Upper lobe of left lung (tissue), 6 donors: ENCODE measurements at regions not wholly inside any gene's neighbourhood (a gene's known extent, or its start where the extent isn't known, plus 50 kb on each side); places are given as distances from the start of the nearest gene placed in this dataset.
A peak's percentile ranks its signal among the peaks of the same experiment; 100 is the strongest.

Source experiments
- ATAC-seq, 2 donors: fragments of 200-7000 bp; cut with Tn5 transposase; one replicate each; pipeline ENCODE4 v1.9.1; 2022; ENCODE audit warnings: mild to moderate bottlenecking in 2 of 2, moderate library complexity in 2 of 2; ENCODE audit not compliant: low FRiP score in 2 of 2
- DNase-seq, 2 donors: peaks; one replicate each; pipeline ENCODE4 v3.0.0-alpha.2; 2019 to 2020
- H3K27ac ChIP-seq, 4 donors: fragments of 200-600 bp; sonication (generic); one replicate each; pipeline ENCODE4 v1.5.1; 2016 to 2019
- H3K27me3 ChIP-seq, 4 donors: fragments of 200-600 bp; sonication (generic); one replicate each; pipeline ENCODE4 v1.5.1; 2017 to 2019
- H3K36me3 ChIP-seq, 4 donors: fragments of 200-600 bp; sonication (generic); one replicate each; pipeline ENCODE4 v1.5.1; 2016 to 2019
- H3K4me1 ChIP-seq, 4 donors: fragments of 200-600 bp; sonication (generic); one replicate each; pipeline ENCODE4 v1.5.1; 2018 to 2019
- H3K4me3 ChIP-seq, 4 donors: fragments of 200-600 bp; sonication (generic); one replicate each; pipeline ENCODE4 v1.5.1; 2017 to 2019; ENCODE audit warnings: mild to moderate bottlenecking in 2 of 4, moderate library complexity in 1 of 4
- H3K9me3 ChIP-seq, 4 donors: fragments of 200-600 bp; sonication (generic); one replicate each; pipeline ENCODE4 v1.5.1; 2018 to 2019
- CTCF ChIP-seq, 6 experiments: fragments of 450-650 bp in 4 of 6; fragments of 200-600 bp in 2 of 6; sonication (generic) in 2 of 6; IDR thresholded peaks; one replicate each; pipeline ENCODE4 v1.5.1; 2016 to 2019; ENCODE audit warnings: antibody characterized with exemption in 6 of 6
- EP300 ChIP-seq, 4 donors: sonication (generic); formaldehyde crosslinking; IDR thresholded peaks; one replicate each; pipeline ENCODE4 v1.5.1; 2017; ENCODE audit warnings: antibody characterized with exemption in 4 of 4, control low read depth in 2 of 4
- POLR2A ChIP-seq, 4 donors: fragments of 450-650 bp; IDR thresholded peaks; one replicate each; pipeline ENCODE4 v1.5.1; 2016 to 2017; ENCODE audit warnings: antibody characterized with exemption in 4 of 4, mild to moderate bottlenecking in 2 of 4
- POLR2AphosphoS5 ChIP-seq, 2 donors: sonication (generic); formaldehyde crosslinking; IDR thresholded peaks; one replicate each; pipeline ENCODE4 v1.5.1; 2017; ENCODE audit warnings: antibody characterized with exemption in 2 of 2
- WGBS, 2 donors: methylation state at CpG; one replicate each; pipeline ENCODE4 v1.1.5; 2017 to 2018; 5-methylcytosine and 5-hydroxymethylcytosine counted together
- donor health status: DM: no; HTN: no; CAD: no; lungs with moderate emphysema.
- donor health status: DM: no; HTN: yes; CAD: no; lungs with severe emphysema.

DNA sequence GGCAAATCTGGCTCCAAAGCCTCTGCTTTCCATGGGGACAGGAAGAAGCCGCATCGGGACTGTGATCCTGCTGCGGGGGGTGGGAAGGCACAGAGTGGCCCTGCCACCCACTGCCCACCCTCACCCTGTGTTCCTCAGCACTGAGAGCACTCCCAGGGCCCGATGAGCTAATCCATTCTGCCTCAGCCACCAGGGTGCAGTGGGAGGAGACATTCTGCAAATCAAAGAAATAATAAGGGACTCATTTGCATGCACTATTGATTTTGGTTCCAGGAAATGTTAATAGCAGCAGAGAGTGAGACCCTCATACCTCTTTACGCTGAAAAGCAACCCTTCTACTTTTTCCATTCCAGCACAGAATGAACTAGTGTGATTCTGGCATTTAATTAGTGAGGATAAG, 572.8 kb downstream of the INHBA start:
- WGBS, 2 donors, result 80 to 88% methylated on average over 5 of the region's 5 CpGs
- H3K4me1 ChIP-seq, result no peaks in the 10 kb centered on the region
- no peak overlapping the region for H3K27ac ChIP-seq
- no peaks in the 10 kb centered on the region for H3K27me3 ChIP-seq
- H3K36me3 ChIP-seq, result no peaks in the 10 kb centered on the region
- H3K9me3 ChIP-seq, result no peaks in the 10 kb centered on the region
- H3K4me3 ChIP-seq, result no peak overlapping the region
- DNase-seq, result peak in 1 of 2 donors; percentile 17
- ATAC-seq, result no peak
- no peak for TF ChIP-seq POLR2A (IDR thresholded peaks at IDR 0.05)
- TF ChIP-seq EP300 (IDR thresholded peaks at IDR 0.05), result no peak
- TF ChIP-seq POLR2AphosphoS5 (IDR thresholded peaks at IDR 0.05), result no peak
- no peak for TF ChIP-seq CTCF (IDR thresholded peaks at IDR 0.05)

GRCh38 chr7:41125343-41125742, 577.5 kb downstream of the INHBA start:
- H3K4me3 ChIP-seq, result no peak overlapping the region
- DNase-seq, result no peak
- H3K9me3 ChIP-seq, result no peaks in the 10 kb centered on the region
- WGBS, 2 donors, result 86 to 87% methylated on average over 2 of the region's 2 CpGs
- H3K36me3 ChIP-seq, result no peaks in the 10 kb centered on the region
- H3K4me1 ChIP-seq, result no peaks in the 10 kb centered on the region
- no peak overlapping the region for H3K27ac ChIP-seq
- no peaks in the 10 kb centered on the region for H3K27me3 ChIP-seq
- no peak for ATAC-seq
- TF ChIP-seq POLR2AphosphoS5 (IDR thresholded peaks at IDR 0.05) (no peak), CTCF (IDR thresholded peaks at IDR 0.05) (no peak), POLR2A (IDR thresholded peaks at IDR 0.05) (no peak), EP300 (IDR thresholded peaks at IDR 0.05) (no peak)

GRCh38 chr7:41122256-41122987, 580.5 kb downstream of the INHBA start:
- no peak overlapping the region for H3K27ac ChIP-seq
- no peaks in the 10 kb centered on the region for H3K27me3 ChIP-seq
- DNase-seq (no peak), ATAC-seq (no peak)
- H3K4me3 ChIP-seq, result no peak overlapping the region
- no peaks in the 10 kb centered on the region for H3K36me3 ChIP-seq
- TF ChIP-seq POLR2A (IDR thresholded peaks at IDR 0.05), result no peak
- TF ChIP-seq EP300 (IDR thresholded peaks at IDR 0.05), result no peak
- no peak for TF ChIP-seq POLR2AphosphoS5 (IDR thresholded peaks at IDR 0.05)
- TF ChIP-seq CTCF (IDR thresholded peaks at IDR 0.05), result no peak
- H3K9me3 ChIP-seq, result no peaks in the 10 kb centered on the region
- no peaks in the 10 kb centered on the region for H3K4me1 ChIP-seq
- WGBS, 2 donors, result 29% methylated on average over 4 of the region's 4 CpGs

GRCh38 chr7:41121228-41121627, 581.7 kb downstream of the INHBA start:
- Histone ChIP-seq H3K9me3 (no peaks in the 10 kb centered on the region), H3K4me3 (no peak overlapping the region), H3K36me3 (no peaks in the 10 kb centered on the region), H3K4me1 (no peaks in the 10 kb centered on the region), H3K27me3 (no peaks in the 10 kb centered on the region), H3K27ac (no peak overlapping the region)
- TF ChIP-seq CTCF (IDR thresholded peaks at IDR 0.05) (no peak), EP300 (IDR thresholded peaks at IDR 0.05) (no peak), POLR2A (IDR thresholded peaks at IDR 0.05) (no peak), POLR2AphosphoS5 (IDR thresholded peaks at IDR 0.05) (no peak)
- ATAC-seq, result no peak
- no peak for DNase-seq

- TF ChIP-seq CTCF (IDR thresholded peaks at IDR 0.05) (no peak), POLR2A (IDR thresholded peaks at IDR 0.05) (no peak), POLR2AphosphoS5 (IDR thresholded peaks at IDR 0.05) (no peak), EP300 (IDR thresholded peaks at IDR 0.05) (no peak)
- Histone ChIP-seq H3K27me3 (no peaks in the 10 kb centered on the region), H3K4me1 (no peaks in the 10 kb centered on the region), H3K4me3 (no peak overlapping the region), H3K9me3 (no peaks in the 10 kb centered on the region), H3K27ac (no peak overlapping the region), H3K36me3 (no peaks in the 10 kb centered on the region)
- ATAC-seq, result no peak
- no peak for DNase-seq
- WGBS, 2 donors, result 48 to 63% methylated on average over 4 of the region's 4 CpGs
These were observed 584.4 kb downstream of the INHBA start for GRCh38 chr7:41118486-41118885.
